ENCODE measurements at regions not wholly inside any gene's neighbourhood (a gene's known extent, or its start where the extent isn't known, plus 50 kb on each side); places are given as distances from the start of the nearest gene placed in this dataset.
"Not testable (repeated sequence)": the region's sequence is repeated elsewhere in the genome, so short reads cannot be mapped to it uniquely, and the experiment has no call there.

DNA sequence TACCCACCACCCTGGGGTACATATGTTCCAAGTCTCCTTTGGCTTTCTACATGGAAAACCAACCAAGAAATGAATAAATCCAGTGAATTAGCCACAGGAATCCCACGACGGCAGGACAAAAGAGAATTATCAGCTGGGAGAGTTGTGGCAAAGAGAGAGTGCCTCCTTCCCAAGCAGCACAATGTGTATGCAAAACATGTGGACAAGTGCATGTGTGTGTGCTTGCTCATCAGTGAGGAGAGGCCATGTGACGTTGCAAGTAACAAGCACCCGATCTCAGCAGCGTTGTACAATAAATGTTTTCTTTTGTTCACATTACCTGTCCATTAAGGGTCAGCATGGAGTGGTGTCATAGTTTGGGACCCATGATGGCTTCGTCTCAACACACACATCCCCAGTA, 50.0 kb upstream of the EMX2 start:
- CTCF ChIA-PET = interaction anchor here (0.8 to 1.4 kb wide), 2 partner anchors 13 to 936 kb away, joined by 3 read pairs; no protein-coding TSS in a partner anchor

DNA sequence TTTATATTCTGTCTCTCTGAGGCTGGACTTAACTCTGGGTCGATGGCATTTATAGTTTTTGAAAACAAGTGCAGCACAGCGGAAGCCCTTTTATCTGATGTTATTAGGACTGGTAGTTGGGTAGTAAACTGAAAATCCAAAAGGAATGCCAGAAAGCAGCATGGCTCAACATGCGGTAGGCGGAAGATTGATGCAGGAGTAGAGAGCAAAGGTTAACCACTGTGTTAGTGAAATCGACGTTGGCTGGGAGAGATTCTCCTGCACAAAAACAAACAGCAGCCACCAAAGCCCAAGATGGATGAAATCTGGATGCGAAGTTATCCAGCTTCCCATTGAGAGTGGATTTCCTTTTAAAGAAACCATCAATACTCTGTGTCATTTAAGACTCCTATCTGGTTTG, 54.5 kb upstream of the EMX2 start:
- TF ChIP-seq, protein P1, sequence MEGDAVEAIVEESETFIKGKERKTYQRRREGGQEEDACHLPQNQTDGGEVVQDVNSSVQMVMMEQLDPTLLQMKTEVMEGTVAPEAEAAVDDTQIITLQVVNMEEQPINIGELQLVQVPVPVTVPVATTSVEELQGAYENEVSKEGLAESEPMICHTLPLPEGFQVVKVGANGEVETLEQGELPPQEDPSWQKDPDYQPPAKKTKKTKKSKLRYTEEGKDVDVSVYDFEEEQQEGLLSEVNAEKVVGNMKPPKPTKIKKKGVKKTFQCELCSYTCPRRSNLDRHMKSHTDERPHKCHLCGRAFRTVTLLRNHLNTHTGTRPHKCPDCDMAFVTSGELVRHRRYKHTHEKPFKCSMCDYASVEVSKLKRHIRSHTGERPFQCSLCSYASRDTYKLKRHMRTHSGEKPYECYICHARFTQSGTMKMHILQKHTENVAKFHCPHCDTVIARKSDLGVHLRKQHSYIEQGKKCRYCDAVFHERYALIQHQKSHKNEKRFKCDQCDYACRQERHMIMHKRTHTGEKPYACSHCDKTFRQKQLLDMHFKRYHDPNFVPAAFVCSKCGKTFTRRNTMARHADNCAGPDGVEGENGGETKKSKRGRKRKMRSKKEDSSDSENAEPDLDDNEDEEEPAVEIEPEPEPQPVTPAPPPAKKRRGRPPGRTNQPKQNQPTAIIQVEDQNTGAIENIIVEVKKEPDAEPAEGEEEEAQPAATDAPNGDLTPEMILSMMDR (IDR thresholded peaks at IDR 0.05; ENCODE audit: insufficient read depth, low read depth, low read length) = no peak
- POLR2A ChIA-PET = no interaction called here
- CTCF ChIA-PET = interaction anchor here (0.9 to 1.3 kb wide), 3 partner anchors 8 to 45 kb away, joined by 3 to 7 read pairs (median 3); no protein-coding TSS in a partner anchor
- no peak overlapping the region for H3K4me3 ChIP-seq (ENCODE audit: low read depth, low read length)
- peaks cover 19% of the 10 kb centered on the region for H3K27me3 ChIP-seq (ENCODE audit: control insufficient read depth, insufficient read depth, low read length)
- DNase-seq (ENCODE audit: low read depth) = no peak
- no peaks in the 10 kb centered on the region for H3K36me3 ChIP-seq (ENCODE audit: control insufficient read depth, insufficient read depth, low read length)

More for the DNA sequence above, 50.0 kb upstream of the EMX2 start:
- TF ChIP-seq, protein P1 (IDR thresholded peaks at IDR 0.05; ENCODE audit: insufficient read depth, low read depth, low read length) = no peak
- Histone ChIP-seq H3K4me3 (ENCODE audit: low read depth, low read length) (no peak overlapping the region), H3K27me3 (ENCODE audit: control insufficient read depth, insufficient read depth, low read length) (peaks cover 11% of the 10 kb centered on the region), H3K36me3 (ENCODE audit: control insufficient read depth, insufficient read depth, low read length) (no peaks in the 10 kb centered on the region)
- POLR2A ChIA-PET = no interaction called here
- no peak for DNase-seq (ENCODE audit: low read depth)

DNA sequence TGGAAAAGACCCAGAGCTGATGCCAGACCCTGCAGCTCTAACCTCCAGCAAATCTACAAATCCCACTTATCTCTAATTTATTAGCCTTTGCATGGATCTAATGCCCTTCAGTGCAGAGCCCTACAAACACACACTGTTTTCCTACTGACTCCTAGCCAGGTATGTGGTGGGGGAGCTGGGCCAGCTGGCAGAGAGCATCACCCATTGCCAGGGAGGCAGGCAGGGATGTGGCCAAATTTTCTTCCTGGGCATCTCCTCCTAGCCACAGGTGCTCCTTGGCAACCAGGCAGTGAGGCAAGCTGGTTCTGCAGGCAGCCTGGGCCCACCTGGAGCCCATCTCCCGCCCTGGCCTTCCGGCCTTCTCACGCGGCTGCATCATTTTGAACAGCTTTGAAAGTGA, 55.9 kb upstream of the EMX2 start:
- DNase-seq (ENCODE audit: low read depth) = no peak
- TF ChIP-seq, protein P1 (IDR thresholded peaks at IDR 0.05; ENCODE audit: insufficient read depth, low read depth, low read length) = no peak
- H3K36me3 ChIP-seq (ENCODE audit: control insufficient read depth, insufficient read depth, low read length) = no peaks in the 10 kb centered on the region
- peaks cover 9% of the 10 kb centered on the region for H3K27me3 ChIP-seq (ENCODE audit: control insufficient read depth, insufficient read depth, low read length)
- no peak overlapping the region for H3K4me3 ChIP-seq (ENCODE audit: low read depth, low read length)
- ChIA-PET CTCF (interaction anchor here (0.8 to 2.3 kb wide), 3 partner anchors 9 to 44 kb away, joined by 3 to 7 read pairs (median 5); no protein-coding TSS in a partner anchor), POLR2A (no interaction called here)

DNA sequence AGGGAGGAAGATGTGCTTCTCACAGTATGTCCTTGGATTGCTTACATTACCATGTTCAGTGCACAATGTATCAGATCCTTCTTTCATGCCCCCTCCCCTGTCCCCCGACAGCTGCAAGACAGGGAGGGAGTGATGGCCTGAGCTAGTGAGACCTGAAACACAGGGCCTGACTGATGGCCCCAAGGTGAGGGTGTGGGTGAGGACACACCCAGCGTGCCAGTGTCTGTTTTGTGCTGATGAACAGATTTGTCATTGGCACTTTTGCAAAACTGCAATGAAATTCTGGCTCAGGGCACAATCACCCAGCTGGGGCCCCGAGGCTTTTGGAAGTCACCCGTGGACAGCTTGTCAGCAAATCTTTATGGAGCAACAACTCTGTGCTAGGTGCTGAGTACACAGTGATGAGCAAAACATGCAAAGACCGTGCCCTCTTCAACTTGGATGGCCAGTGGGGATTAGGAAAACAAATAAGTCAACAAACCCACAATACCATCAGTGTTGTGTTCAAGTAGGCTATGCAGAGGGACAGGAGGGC, 59.4 kb upstream of the EMX2 start:
- Histone ChIP-seq H3K4me3 (ENCODE audit: low read depth, low read length) (no peak overlapping the region), H3K36me3 (ENCODE audit: control insufficient read depth, insufficient read depth, low read length) (no peaks in the 10 kb centered on the region), H3K27me3 (ENCODE audit: control insufficient read depth, insufficient read depth, low read length) (peaks cover 8% of the 10 kb centered on the region)
- DNase-seq (ENCODE audit: low read depth) = no peak
- ChIA-PET POLR2A (no interaction called here), CTCF (no interaction called here)
- TF ChIP-seq, protein P1 (IDR thresholded peaks at IDR 0.05; ENCODE audit: insufficient read depth, low read depth, low read length) = no peak

DNA sequence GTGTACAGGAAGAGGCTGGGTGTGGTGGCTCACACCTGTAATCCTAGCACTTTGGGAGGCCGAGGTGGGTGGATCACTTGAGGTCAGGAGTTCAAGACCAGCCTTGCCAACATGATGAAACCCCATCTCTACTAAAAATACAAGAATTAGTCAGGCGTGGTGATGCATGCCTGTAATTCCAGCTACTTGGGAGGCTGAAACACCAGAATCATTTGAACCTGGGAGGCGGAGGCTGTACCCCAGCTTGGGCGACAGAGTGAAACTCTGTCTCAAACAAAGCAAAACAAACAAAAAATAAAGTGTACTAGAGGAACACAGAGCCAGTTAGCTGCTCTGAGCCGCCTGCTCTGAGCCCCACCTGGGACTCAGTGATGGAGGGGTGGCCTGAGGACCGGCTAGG, 61.5 kb upstream of the EMX2 start:
- CTCF ChIA-PET = interaction anchor here (1.2 to 2.7 kb wide), 5 partner anchors 15 to 265 kb away, joined by 3 to 13 read pairs (median 5); no protein-coding TSS in a partner anchor
- POLR2A ChIA-PET; H3K4me3 ChIP-seq (ENCODE audit: low read depth, low read length); DNase-seq (ENCODE audit: low read depth); H3K27me3 ChIP-seq (ENCODE audit: control insufficient read depth, insufficient read depth, low read length); H3K36me3 ChIP-seq (ENCODE audit: control insufficient read depth, insufficient read depth, low read length): not testable (repeated sequence)

DNA sequence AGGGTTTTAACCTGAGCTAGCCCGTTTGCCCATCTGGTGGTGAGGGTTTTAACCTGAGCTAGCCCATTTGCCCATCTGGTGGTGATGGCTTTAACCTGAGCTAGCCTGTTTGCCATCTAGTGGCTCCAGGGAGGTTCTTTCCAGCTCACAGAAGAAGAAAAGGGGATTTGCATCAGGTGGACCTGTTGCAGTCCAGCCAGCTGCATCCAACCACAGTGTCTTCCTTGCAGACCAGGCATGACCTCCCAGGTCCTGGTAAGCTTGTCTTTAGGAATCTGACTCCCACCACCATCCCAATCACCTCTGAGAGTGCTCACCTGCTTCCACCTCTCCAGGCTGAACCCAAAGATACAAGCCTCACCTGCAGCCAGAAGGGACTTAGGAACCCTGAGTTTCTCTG, 62.4 kb upstream of the EMX2 start:
- DNase-seq (ENCODE audit: low read depth) = no peak
- H3K4me3 ChIP-seq (ENCODE audit: low read depth, low read length) = no peak overlapping the region
- POLR2A ChIA-PET = no interaction called here
- TF ChIP-seq, protein P1 (IDR thresholded peaks at IDR 0.05; ENCODE audit: insufficient read depth, low read depth, low read length) = no peak
- H3K36me3 ChIP-seq (ENCODE audit: control insufficient read depth, insufficient read depth, low read length) = no peaks in the 10 kb centered on the region
- peaks cover 3% of the 10 kb centered on the region for H3K27me3 ChIP-seq (ENCODE audit: control insufficient read depth, insufficient read depth, low read length)
- CTCF ChIA-PET = interaction anchor here (0.8 to 2.8 kb wide), 11 partner anchors 11 to 263 kb away, joined by 3 to 13 read pairs (median 5); no protein-coding TSS in a partner anchor

Data from BJ (cell line).